SJSA1 (cell line): ENCODE measurements at regions not wholly inside any gene's neighbourhood (a gene's known extent, or its start where the extent isn't known, plus 50 kb on each side); places are given as distances from the start of the nearest gene placed in this dataset.

Experiments
- DNase-seq, 2 experiments: peaks; one replicate each; pipeline ENCODE4 v3.0.0-alpha.2; 2015 to 2020; ENCODE audit warnings: low spot score in 2 of 2, low read depth in 1 of 2
- H3K27ac ChIP-seq: fragments of 250-450 bp; sonication (Bioruptor Pico); 2 replicates; pipeline ENCODE4 v1.5.1; 2020; ENCODE audit warnings: mild to moderate bottlenecking, moderate library complexity
- H3K27me3 ChIP-seq: fragments of 250-450 bp; sonication (Bioruptor Pico); replicated peaks from 2 replicates; pipeline ENCODE4 v1.5.1; 2020; ENCODE audit warnings: mild to moderate bottlenecking, moderate library complexity
- H3K36me3 ChIP-seq: fragments of 250-450 bp; sonication (Bioruptor Pico); 2 replicates; pipeline ENCODE4 v1.5.1; 2020; ENCODE audit warnings: mild to moderate bottlenecking
- H3K4me1 ChIP-seq: fragments of 250-450 bp; sonication (Bioruptor Pico); replicated peaks from 2 replicates; pipeline ENCODE4 v1.6.1; 2021; ENCODE audit warnings: mild to moderate bottlenecking
- H3K4me3 ChIP-seq: fragments of 250-450 bp; sonication (Bioruptor Pico); 2 replicates; pipeline ENCODE4 v1.5.1; 2020; ENCODE audit warnings: mild to moderate bottlenecking
- H3K9me3 ChIP-seq: fragments of 250-450 bp; sonication (Bioruptor Pico); replicated peaks from 2 replicates; pipeline ENCODE4 v1.5.1; 2020; ENCODE audit warnings: mild to moderate bottlenecking

DNA sequence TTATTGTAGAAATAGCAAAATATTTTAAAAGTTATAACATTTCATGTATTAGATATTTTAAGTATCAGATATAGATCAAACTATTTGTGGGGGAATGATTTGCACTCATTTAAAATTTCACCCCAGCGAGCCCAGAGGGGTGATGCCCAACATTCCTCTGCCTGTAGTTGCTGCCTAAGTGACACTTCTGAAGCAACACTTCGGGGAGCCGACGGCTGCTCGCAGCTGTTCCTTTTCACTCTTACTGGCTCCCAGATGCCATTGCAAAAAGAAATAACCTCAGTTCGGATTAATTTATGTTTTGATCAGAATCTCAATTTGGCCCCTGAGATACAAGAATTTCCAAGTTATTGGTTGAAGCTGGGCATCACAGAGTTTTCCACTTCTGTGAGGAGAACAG, 603.8 kb downstream of the PLCL1 start:
- H3K4me3 ChIP-seq, result no peak overlapping the region
- H3K27ac ChIP-seq, result no peak overlapping the region
- DNase-seq, result no peak
- H3K27me3 ChIP-seq, result no peaks in the 10 kb centered on the region
- no peaks in the 10 kb centered on the region for H3K4me1 ChIP-seq
- no peaks in the 10 kb centered on the region for H3K36me3 ChIP-seq
- H3K9me3 ChIP-seq, result no peaks in the 10 kb centered on the region

GRCh38 chr2:198405311-198405710, 600.9 kb downstream of the PLCL1 start:
- no peak for DNase-seq
- no peaks in the 10 kb centered on the region for H3K4me1 ChIP-seq
- H3K27me3 ChIP-seq, result peaks cover 10% of the 10 kb centered on the region; the same call in 1 of the 2 replicates
- no peak overlapping the region for H3K4me3 ChIP-seq
- H3K9me3 ChIP-seq, result no peaks in the 10 kb centered on the region
- no peaks in the 10 kb centered on the region for H3K36me3 ChIP-seq
- no peak overlapping the region for H3K27ac ChIP-seq

DNA sequence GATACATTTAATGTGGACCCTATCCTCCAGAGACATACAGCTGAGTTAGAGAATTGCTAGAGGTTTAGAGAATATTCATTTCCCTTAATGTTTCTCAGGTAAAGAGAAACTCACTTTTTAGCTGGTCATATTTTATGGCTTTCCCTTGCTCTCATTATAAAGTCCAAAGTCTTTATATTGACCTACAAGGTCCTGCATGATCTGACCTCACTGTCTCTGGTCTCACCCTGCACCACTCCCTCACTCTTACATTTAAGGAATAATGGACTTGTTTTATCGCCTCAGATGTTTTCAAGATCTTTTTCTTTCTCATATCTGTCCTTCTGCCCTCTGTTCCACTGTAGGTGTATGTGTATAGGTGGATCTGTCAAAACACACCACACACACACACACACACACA, 597.3 kb downstream of the PLCL1 start:
- H3K4me1 ChIP-seq, result no peaks in the 10 kb centered on the region
- DNase-seq, result no peak
- no peaks in the 10 kb centered on the region for H3K9me3 ChIP-seq
- no peaks in the 10 kb centered on the region for H3K36me3 ChIP-seq
- peaks cover 10% of the 10 kb centered on the region; the same call in 1 of the 2 replicates for H3K27me3 ChIP-seq
- H3K27ac ChIP-seq, result no peak overlapping the region
- no peak overlapping the region for H3K4me3 ChIP-seq

GRCh38 chr2:198400999-198401398, 596.6 kb downstream of the PLCL1 start:
- Histone ChIP-seq H3K4me3 (no peak overlapping the region), H3K27ac (no peak overlapping the region), H3K27me3 (peaks cover 12% of the 10 kb centered on the region; the same call in 1 of the 2 replicates), H3K9me3 (no peaks in the 10 kb centered on the region), H3K4me1 (no peaks in the 10 kb centered on the region), H3K36me3 (no peaks in the 10 kb centered on the region)
- no peak for DNase-seq

GRCh38 chr2:198394208-198394607, 589.8 kb downstream of the PLCL1 start:
- no peak overlapping the region for H3K27ac ChIP-seq
- no peaks in the 10 kb centered on the region for H3K36me3 ChIP-seq
- no peaks in the 10 kb centered on the region for H3K9me3 ChIP-seq
- no peak for DNase-seq
- H3K4me3 ChIP-seq, result no peak overlapping the region
- H3K27me3 ChIP-seq, result peaks cover 4% of the 10 kb centered on the region; the same call in 1 of the 2 replicates
- H3K4me1 ChIP-seq, result no peaks in the 10 kb centered on the region

DNA sequence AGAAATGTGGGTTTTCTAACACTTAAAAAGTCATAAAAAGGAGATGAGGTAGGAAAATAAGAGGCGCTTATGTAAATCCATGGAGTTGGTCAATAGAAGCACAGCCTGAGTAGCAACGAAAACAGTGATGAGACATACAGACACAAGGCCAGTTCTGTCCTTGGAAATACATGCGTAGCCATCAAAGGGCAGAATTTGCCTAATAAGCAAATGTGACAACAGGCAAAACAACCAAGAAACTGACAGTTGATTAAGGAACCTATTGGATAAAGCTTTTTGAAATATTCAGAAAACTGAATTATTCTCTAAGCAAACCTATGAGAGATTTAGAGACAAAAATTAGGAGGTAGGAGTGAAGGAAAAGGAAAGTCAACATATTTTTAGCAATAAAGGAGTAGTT, 586.3 kb downstream of the PLCL1 start:
- H3K4me3 ChIP-seq, result no peak overlapping the region
- DNase-seq, result no peak
- H3K36me3 ChIP-seq, result no peaks in the 10 kb centered on the region
- H3K9me3 ChIP-seq, result no peaks in the 10 kb centered on the region
- no peaks in the 10 kb centered on the region for H3K27me3 ChIP-seq
- H3K4me1 ChIP-seq, result peaks cover 11% of the 10 kb centered on the region
- H3K27ac ChIP-seq, result no peak overlapping the region

DNA sequence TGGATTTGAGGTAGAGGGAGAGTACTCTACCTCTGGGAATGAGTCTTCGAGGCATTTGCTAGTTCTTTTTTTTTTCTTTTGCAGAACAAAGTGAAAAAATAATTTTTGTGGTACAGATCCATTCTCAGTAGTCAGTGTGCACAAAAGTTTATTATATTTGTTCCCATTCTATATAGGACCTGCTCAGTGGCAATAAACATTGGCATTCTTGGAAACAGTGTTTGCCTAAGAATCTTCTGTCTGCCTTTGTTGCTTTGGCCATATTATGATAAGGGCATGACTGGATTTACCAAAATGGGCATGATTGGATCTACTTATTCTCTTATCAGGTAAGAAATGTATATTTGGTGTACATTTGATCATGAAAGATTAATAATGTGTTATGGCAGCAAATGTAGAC, 583.3 kb downstream of the PLCL1 start:
- Histone ChIP-seq H3K4me1 (peaks cover 14% of the 10 kb centered on the region), H3K9me3 (no peaks in the 10 kb centered on the region), H3K4me3 (no peak overlapping the region), H3K27ac (no peak overlapping the region), H3K27me3 (no peaks in the 10 kb centered on the region), H3K36me3 (no peaks in the 10 kb centered on the region)
- no peak for DNase-seq

DNA sequence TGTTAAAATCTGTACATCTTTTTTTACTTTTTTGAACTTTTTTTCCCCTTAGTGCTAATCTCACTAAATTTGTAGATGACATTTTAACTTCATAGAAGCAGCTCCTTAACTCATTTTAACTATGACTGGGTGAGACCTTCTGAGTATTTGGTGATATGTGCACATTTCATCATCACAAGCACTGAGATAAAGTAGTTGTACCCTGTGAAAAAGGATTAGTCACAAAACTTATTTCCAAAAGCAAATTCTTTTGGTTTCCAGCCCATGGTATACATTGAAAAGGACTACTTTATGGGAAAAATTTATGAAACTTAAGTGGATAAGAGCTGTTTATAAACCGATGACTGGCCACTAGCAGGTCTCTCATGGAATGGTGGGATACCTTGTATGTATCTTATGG, 581.5 kb downstream of the PLCL1 start:
- no peaks in the 10 kb centered on the region for H3K27me3 ChIP-seq
- no peak for DNase-seq
- no peak overlapping the region for H3K4me3 ChIP-seq
- H3K9me3 ChIP-seq, result no peaks in the 10 kb centered on the region
- H3K36me3 ChIP-seq, result no peaks in the 10 kb centered on the region
- H3K4me1 ChIP-seq, result peaks cover 14% of the 10 kb centered on the region
- no peak overlapping the region for H3K27ac ChIP-seq

GRCh38 chr2:198385326-198385725, 580.9 kb downstream of the PLCL1 start:
- no peak overlapping the region for H3K4me3 ChIP-seq
- DNase-seq, result peak in 1 of 2 experiments; percentile 49
- H3K36me3 ChIP-seq, result no peaks in the 10 kb centered on the region
- no peaks in the 10 kb centered on the region for H3K27me3 ChIP-seq
- H3K4me1 ChIP-seq, result peaks cover 14% of the 10 kb centered on the region
- H3K9me3 ChIP-seq, result no peaks in the 10 kb centered on the region
- no peak overlapping the region for H3K27ac ChIP-seq

GRCh38 chr2:198383392-198383791, 579.0 kb downstream of the PLCL1 start:
- Histone ChIP-seq H3K27me3 (no peaks in the 10 kb centered on the region), H3K4me3 (no peak overlapping the region), H3K27ac (no peak overlapping the region), H3K9me3 (no peaks in the 10 kb centered on the region), H3K4me1 (peaks cover 9% of the 10 kb centered on the region), H3K36me3 (no peaks in the 10 kb centered on the region)
- no peak for DNase-seq

DNA sequence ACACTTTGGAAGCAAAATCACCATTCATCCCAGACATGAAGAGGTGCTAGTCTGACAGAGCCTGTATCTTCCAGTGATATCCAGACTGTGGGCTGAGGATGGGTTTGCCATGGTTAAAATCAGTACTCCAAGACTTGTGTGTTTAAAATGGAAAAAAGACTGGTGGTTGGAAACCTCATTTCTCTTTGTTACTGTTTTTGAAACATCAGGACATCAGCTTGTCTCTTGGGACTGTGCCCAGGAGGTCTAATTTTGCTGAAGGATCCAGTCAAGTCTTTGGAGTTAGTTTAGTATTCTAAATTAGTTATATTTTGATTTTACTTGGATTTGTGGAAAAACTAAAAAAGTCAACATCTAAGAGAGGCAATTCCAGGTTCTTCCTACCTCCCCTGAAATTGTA, 578.4 kb downstream of the PLCL1 start:
- H3K36me3 ChIP-seq, result no peaks in the 10 kb centered on the region
- DNase-seq, result no peak
- H3K27ac ChIP-seq, result no peak overlapping the region
- H3K4me3 ChIP-seq, result no peak overlapping the region
- peaks cover 5% of the 10 kb centered on the region; the same call in 1 of the 2 replicates for H3K4me1 ChIP-seq
- H3K9me3 ChIP-seq, result no peaks in the 10 kb centered on the region
- no peaks in the 10 kb centered on the region for H3K27me3 ChIP-seq

GRCh38 chr2:198376677-198377076, 572.3 kb downstream of the PLCL1 start:
- Histone ChIP-seq H3K9me3 (no peaks in the 10 kb centered on the region), H3K27me3 (no peaks in the 10 kb centered on the region), H3K36me3 (no peaks in the 10 kb centered on the region), H3K4me3 (no peak overlapping the region), H3K27ac (no peak overlapping the region), H3K4me1 (peaks cover 9% of the 10 kb centered on the region)
- DNase-seq, result no peak

DNA sequence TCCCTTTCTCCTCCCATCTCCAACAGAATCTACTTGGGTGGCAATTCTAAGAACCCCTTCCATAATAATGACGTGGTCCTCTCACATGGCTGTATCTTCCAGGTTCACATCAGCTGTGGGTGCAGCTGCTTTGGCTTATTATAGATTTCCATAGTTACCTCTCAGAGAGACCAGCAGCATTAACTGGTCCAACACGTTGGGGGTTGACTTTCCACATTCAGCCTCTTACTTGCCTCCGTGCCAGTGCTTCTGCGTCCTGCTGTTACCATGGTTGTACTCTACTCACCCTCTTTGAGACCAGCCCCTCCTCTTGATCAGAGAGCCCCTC, 570.7 kb downstream of the PLCL1 start:
- Histone ChIP-seq H3K36me3 (no peaks in the 10 kb centered on the region), H3K27ac (no peak overlapping the region), H3K4me3 (no peak overlapping the region), H3K4me1 (peaks cover 9% of the 10 kb centered on the region), H3K9me3 (no peaks in the 10 kb centered on the region), H3K27me3 (no peaks in the 10 kb centered on the region)
- DNase-seq, result no peak

DNA sequence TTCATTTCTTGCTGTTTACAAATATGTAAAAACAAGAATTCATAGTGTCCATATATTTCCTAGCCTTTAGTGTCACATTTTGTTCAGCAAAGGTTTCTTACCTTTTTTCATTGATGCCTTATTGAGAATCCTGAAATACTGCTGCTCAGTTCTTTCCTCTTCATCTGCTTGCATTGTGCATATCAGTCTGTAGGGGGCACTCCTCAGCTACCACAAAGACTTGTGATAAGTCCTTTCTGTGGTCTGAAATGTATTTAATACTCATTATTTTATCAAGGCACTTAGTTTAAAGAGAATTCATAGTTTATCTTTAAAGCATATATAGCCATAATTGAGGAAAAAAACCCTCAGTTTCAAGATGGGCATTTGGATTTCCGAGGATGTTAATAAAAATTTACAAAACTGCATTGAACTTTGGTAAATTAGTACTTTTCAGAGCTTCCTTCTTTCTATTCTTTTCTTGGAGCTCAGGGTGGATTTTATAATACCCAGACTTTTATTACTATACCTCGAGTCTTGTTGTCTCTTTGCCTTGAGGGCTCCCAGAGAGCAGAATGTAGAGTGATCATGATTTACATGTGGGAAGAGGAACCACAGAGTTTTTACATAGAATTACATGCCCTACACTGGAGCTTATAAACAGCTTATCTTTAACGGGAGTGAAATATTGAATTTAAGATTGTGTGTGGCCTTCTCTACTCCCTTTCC, 570.1 kb downstream of the PLCL1 start:
- Histone ChIP-seq H3K4me1 (peaks cover 9% of the 10 kb centered on the region), H3K27me3 (no peaks in the 10 kb centered on the region), H3K36me3 (no peaks in the 10 kb centered on the region), H3K27ac (no peak overlapping the region; the same call in 1 of the 2 replicates), H3K9me3 (no peaks in the 10 kb centered on the region), H3K4me3 (no peak overlapping the region)
- DNase-seq, result peak; percentile 54 to 62
